A673 (cell line): ENCODE measurements at regions not wholly inside any gene's neighbourhood (a gene's known extent, or its start where the extent isn't known, plus 50 kb on each side); places are given as distances from the start of the nearest gene placed in this dataset.

Experiments
- EZH2 ChIP-seq: fragments of 200-600 bp; sonication (generic); IDR thresholded peaks from 2 replicates; pipeline ENCODE4 v1.6.1; 2017; ENCODE audit warnings: borderline replicate concordance, low read depth, mild to moderate bottlenecking, mixed read lengths, antibody characterized with exemption, low read length; ENCODE audit not compliant: poor library complexity, severe bottlenecking
- TF ChIP-seq, protein P1 (sequence below): fragments of 300-800, 200-600 bp; sonication (generic); conservative IDR thresholded peaks from 2 replicates; pipeline ENCODE4 v1.5.1; 2017; ENCODE audit warnings: low read depth, mild to moderate bottlenecking, antibody characterized with exemption, low read length, moderate library complexity, mixed read lengths

- TF ChIP-seq, protein P1, sequence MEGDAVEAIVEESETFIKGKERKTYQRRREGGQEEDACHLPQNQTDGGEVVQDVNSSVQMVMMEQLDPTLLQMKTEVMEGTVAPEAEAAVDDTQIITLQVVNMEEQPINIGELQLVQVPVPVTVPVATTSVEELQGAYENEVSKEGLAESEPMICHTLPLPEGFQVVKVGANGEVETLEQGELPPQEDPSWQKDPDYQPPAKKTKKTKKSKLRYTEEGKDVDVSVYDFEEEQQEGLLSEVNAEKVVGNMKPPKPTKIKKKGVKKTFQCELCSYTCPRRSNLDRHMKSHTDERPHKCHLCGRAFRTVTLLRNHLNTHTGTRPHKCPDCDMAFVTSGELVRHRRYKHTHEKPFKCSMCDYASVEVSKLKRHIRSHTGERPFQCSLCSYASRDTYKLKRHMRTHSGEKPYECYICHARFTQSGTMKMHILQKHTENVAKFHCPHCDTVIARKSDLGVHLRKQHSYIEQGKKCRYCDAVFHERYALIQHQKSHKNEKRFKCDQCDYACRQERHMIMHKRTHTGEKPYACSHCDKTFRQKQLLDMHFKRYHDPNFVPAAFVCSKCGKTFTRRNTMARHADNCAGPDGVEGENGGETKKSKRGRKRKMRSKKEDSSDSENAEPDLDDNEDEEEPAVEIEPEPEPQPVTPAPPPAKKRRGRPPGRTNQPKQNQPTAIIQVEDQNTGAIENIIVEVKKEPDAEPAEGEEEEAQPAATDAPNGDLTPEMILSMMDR: no peak
- TF ChIP-seq EZH2: no peak
These were observed 97.0 kb upstream of the KIF5B start for GRCh38 chr10:32153252-32153651.
